ENCODE measurements at regions not wholly inside any gene's neighbourhood (a gene's known extent, or its start where the extent isn't known, plus 50 kb on each side); places are given as distances from the start of the nearest gene placed in this dataset.

DNA sequence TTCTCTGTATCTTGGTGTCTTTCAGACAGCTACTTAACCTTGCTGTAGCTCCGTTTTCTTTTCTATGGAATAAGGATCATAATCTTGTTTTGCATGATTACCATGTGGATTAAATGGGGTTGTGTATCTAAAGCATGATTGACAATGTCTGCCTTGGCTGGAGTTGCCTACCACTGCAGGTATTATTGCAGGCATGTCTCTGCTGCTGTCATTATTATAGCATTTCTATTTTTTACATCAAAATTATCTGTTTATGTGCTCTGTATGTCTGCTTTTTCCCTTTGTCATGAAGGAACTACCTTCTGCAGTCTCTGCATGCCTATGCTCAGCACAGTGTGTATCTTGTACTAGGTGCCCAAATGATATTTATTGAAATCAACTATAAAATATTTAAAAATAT lies 95.9 kb upstream of the TAPT1 start:
- TF ChIP-seq CTCF (IDR thresholded peaks at IDR 0.05; ENCODE audit: low read depth, low read length, missing input control) (no peak), RXRA (IDR thresholded peaks at IDR 0.05) (no peak), TAF1 (conservative IDR thresholded peaks at IDR 0.05) (no peak), EGR1 (IDR thresholded peaks at IDR 0.05; ENCODE audit: low read depth in 2 of 2) (no peak), GABPA (IDR thresholded peaks at IDR 0.05 in 1 of 2, conservative IDR thresholded peaks at IDR 0.05 in 1 of 2) (no peak), REST (IDR thresholded peaks at IDR 0.05) (no peak), HNF4A (conservative IDR thresholded peaks at IDR 0.05) (no peak), ZBTB33 (IDR thresholded peaks at IDR 0.05) (no peak), HNF4G (IDR thresholded peaks at IDR 0.05) (no peak), SP1 (IDR thresholded peaks at IDR 0.05) (no peak), JUND (IDR thresholded peaks at IDR 0.05) (no peak), FOXA2 (IDR thresholded peaks at IDR 0.05) (no peak)
- TF ChIP-seq, protein P1, sequence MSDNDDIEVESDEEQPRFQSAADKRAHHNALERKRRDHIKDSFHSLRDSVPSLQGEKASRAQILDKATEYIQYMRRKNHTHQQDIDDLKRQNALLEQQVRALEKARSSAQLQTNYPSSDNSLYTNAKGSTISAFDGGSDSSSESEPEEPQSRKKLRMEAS (IDR thresholded peaks at IDR 0.05), result no peak
- TF ChIP-seq, protein P2, sequence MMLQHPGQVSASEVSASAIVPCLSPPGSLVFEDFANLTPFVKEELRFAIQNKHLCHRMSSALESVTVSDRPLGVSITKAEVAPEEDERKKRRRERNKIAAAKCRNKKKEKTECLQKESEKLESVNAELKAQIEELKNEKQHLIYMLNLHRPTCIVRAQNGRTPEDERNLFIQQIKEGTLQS (IDR thresholded peaks at IDR 0.05), result no peak
